Hematopoietic multipotent progenitor cell treated with erythropoietin and hydrocortisone succinate and interleukin-3 and kit ligand, for 17 days (in vitro differentiated cells): ENCODE measurements at regions not wholly inside any gene's neighbourhood (a gene's known extent, or its start where the extent isn't known, plus 50 kb on each side); places are given as distances from the start of the nearest gene placed in this dataset.
"Not testable (repeated sequence)": the region's sequence is repeated elsewhere in the genome, so short reads cannot be mapped to it uniquely, and the experiment has no call there.

ENCODE experiments used
- DNase-seq: peaks from one replicate; pipeline ENCODE4 v3.0.0-alpha.2; 2015; ENCODE audit warnings: low spot score

DNA sequence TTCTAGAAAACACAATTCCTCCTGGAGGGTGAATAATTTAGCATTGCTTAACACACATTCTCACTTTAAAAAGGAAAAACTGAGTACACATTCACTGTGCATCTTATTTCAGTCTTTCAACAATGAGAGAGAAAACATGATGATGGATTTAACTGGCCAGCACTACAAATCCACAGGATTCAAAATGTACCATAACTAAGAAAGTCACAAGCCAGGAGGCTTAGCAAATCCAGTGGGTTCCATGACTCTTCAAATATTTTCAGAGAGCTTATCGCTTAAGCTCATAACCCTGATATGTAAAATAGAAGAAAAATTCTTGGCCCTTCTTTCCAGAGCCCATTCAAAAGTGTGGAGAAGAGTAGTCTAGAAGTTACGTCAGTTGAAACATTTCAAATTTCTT lies 820.3 kb downstream of the LTN1 start:
- DNase-seq = no peak

DNA sequence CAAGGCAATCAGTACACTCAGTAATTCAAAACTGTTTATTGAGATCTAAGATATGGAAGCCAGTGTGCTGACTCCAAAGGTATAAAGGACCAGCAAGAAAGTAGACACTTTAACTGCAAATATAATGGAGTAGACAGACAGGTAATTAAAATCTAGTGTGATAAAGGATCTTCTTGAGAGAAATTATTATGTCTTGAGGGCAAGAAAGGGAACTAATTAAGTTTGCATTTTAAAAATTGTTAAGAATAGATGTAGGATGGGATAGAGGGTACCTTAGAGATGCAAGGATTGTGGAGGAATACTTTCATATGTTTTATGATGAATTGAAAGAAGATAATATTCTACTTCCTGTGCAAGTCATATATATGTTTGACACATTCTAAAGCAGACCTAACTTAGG lies 825.3 kb downstream of the LTN1 start:
- DNase-seq = no peak

DNA sequence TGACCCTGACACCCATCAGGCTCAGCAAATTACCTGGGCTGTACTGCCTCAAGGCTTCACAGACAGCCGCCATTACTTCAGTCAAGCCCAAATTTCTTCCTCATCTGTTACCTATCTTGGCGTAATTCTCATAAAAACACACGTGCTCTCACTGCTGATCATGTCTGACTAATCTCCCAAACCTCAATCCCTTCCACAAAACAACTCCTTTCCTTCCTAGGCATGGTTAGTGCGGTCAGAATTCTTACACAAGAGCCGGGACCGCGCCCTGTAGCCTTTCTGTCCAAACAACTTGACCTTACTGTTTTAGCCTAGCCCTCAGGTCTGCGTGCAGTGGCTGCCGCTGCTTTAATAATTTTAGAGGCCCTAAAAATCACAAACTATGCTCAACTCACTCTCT lies 828.2 kb downstream of the LTN1 start:
- DNase-seq = not testable (repeated sequence)

DNA sequence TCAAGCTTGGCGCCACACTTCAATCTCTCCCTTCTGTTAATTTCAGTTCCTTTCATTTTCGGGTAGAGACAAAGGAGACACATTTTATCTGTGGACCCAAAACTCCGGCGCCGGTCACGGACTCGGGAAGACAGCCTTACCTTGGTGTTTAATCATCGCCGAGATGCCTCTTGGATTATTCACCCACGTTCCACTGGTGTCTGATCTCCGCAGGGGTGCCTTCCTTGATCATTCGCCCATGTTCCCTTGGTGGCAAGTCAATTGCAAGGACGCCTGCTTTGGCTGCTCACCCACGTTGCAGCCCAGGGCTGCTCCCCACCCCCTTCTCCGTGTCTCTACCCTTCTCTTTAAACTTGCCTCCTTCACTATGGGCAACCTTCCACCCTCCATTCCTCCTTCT lies 830.6 kb downstream of the LTN1 start:
- not testable (repeated sequence) for DNase-seq

DNA sequence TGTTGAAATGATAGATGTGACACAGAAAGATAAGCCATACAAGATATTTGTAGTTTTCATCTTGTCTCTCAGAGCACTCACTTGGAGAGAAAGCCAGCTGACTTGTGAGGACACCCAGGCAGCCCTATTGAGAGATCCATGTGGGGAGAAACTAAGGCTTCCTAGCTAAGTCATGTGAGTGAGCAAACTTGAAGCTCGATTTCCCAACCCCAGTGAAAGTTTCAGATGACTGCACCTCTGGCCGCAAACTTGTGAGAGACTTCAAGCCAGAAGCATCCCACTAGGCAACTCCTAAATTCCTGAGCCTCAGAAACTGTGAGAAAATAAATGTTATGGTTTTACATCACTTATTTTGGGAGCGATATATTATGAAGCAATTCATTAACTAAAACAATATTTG lies 832.3 kb downstream of the LTN1 start:
- no peak for DNase-seq

DNA sequence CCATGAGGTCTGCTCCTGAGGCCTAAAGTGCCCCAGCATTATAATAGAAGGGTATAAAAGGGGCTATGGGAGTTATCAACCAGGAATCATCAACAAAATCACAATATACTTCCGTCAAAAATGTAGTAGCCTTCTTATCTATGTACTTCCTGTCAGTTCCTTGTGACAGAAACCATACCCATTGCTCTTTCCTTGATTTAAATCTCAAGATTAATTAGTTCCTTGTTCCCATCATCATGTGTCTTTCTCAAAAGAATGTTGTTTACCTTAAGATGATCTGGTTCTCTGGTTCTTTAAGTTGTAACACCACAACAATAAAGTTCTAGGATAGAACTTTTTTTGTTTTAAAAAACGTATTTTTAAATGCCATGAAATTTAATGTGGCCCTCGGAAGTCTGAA lies 833.3 kb downstream of the LTN1 start:
- no peak for DNase-seq

DNA sequence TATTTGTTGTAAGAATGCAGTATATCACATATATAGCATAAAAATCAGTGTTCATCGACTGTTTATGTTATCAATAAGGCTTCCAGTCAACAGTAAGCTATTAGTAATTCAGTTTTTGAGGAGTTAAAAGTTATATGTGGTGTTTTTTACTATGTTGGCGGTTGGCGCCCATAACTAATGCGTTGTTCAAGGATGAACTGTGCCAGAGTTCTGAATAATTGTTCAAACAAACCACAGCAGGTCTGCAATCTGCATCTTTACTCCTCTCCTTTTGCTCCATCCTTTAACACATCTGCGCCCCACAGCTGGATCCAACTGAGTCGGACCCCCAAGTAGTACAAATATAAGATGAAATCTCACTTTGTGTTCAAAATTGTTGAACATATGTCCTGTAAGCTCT lies 836.1 kb downstream of the LTN1 start:
- DNase-seq = no peak

DNA sequence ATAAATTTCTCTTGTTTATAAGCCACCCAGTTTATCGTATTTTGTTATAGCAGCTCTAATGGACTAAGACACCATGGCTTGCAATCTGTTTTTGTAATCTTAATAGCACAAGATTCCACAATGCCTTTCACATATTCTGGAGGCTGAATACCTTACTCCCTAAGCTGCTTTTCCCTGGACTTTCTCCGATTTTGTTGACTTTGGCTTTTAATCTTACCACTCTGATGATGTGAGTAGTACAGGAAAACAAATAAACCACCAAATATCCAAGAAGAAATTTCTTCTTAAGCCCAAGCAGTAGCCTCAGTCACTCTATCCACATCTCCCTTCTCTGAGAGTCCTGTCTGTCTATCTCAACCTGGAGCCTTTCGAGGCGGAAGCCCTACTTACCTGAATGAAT lies 838.6 kb downstream of the LTN1 start:
- DNase-seq = no peak

DNA sequence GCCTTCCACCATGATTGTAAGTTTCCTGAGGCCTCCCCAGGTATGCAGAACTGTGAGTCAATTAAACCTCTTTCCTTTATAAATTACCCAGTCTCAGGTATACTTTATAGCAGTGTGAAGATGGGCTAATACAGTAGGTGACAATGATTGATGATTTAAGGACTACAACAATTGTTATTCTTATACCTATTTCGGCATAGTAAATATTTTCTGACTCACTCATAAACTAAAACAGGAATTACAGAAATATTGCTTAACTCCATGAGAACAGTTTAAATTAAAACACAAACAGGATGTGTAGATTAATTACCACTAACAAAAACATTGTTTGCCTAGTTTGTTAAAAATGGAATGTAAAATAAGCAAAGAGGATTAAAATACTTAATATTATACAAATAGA lies 839.9 kb downstream of the LTN1 start:
- DNase-seq = no peak

DNA sequence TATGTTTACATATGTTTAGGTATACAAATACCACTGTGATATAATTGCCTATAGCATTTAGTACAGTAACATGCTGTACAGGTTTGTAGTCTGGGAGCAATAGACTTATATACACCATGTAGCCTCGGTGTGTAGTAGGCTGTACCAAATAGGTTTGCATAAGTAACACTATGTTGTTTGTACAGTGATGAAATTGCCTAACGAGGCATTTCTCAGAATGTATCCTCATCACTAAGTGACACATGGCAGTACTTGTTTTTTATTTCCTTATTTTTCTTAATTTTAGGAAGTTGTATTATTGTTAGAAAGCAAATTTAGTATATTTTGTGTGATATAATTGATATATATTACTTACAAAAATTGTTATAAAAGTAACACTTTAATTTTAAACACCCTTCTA lies 840.9 kb downstream of the LTN1 start:
- no peak for DNase-seq

DNA sequence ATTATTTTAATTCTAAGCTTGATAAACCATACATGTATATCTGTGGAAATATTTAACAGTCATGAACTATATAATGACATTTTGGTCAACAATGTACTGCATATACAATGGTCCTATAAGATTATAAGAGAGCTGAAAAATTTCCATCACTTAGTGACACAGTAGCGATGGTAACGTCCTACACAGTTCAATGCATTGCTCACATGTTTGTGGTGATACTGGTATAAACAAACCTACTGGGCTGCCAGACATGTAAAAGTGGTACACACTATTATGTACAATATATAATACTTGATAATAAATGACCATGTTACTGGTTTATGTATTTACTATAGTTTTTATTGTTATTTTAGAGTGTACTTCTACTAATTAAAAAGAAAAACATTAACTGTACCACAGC lies 841.9 kb downstream of the LTN1 start:
- DNase-seq = no peak

DNA sequence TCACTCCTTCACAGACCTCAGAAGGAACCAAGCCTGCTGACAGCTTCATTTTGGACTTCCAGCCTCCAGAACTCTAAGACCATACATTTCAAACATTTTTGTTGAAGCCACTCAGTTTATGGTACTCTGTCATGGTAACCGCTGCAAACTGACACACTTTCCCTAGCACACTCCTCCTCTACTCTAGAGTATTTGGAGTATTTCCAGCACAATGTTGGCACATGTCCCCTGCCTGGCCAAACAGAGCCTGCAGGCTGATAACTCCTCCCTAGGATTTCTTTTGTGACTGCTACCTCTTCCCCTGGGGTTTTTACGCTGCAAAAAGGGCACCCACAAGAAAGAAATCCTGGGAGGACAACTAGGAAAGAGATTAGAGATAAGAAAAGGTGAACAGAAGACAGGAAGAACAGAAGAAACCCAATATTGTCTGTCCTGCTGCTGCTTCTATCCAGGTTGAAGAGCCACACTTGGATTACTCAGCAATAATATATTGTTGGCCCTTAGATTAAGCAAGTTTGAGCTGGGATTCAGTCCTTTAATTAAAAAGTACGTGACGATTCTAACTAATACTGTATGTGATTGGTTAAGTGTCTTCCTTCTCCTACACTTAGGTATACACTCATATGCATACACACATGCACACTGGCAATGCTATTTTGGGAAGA lies 844.1 kb downstream of the LTN1 start:
- no peak for DNase-seq

DNA sequence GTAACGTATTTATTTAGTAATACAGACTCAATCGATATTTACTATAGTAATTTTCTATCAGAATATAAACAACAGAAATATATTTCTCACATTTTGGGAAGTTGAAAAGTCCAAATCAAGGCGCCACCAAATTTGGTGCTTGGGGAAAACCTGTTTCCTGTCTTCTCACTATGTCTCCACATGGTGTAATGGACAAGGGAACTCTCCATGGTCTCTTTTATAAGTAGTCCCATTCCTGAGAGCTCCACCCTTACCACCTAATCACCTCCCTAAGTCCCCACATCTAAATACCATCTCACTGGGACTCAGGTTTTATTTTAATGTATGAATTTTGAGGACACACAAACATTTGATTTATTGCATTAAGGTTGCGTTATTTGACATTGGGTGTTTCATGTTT lies 848.0 kb downstream of the LTN1 start:
- no peak for DNase-seq

DNA sequence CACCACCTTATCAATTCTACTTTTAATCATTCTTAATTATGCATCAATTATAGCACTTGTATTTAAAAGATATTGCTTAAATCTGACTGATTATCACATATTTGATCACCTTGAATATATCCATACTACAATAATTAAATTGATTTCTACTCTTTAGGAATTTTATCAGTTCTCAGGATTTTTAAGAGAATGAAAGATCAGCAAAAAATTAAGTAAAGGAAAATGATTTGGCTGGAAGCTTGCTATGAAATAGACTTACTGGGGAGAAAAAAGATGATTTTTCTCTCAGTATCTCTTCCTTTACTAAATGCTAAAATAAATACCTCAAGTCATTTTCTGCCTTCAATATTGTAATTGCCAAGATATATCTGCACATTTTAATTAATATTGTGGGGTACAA lies 848.6 kb downstream of the LTN1 start:
- no peak for DNase-seq

DNA sequence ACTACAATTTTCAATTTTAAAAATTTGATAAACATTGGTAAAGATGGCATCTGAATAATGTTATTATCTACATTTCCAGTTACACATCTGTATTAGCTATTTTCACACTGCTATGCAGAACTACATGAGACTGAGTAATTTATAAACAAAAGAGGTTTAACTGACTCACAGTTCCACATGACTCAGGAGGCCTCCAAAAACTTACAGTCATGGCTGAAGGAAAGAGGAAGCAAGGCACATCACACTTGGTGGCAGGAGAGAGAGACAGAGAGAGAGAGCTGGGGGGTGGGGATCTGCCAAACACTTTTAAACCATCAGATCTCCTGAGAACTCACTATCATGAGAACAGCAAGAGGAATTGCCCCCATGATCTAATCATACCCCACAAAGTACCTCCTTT lies 850.0 kb downstream of the LTN1 start:
- DNase-seq = no peak

DNA sequence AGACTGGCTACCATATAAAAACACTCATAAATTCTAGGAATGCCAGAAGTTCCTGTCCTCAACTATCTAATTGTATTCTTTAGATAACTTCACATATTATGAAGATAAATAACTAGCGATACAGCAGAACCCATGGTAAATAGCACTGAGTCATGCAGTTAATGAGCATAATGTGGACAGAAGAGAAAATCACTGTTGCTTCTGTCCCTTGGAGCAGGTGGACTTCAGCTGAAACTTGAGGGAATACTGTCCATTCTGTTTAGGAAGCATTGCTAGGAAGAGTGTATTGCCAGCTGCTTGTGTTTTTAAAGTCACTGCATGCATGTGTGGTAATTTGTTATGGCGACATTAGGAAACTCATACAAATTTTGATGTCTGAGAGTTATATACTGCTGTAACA lies 854.4 kb downstream of the LTN1 start:
- DNase-seq = no peak

DNA sequence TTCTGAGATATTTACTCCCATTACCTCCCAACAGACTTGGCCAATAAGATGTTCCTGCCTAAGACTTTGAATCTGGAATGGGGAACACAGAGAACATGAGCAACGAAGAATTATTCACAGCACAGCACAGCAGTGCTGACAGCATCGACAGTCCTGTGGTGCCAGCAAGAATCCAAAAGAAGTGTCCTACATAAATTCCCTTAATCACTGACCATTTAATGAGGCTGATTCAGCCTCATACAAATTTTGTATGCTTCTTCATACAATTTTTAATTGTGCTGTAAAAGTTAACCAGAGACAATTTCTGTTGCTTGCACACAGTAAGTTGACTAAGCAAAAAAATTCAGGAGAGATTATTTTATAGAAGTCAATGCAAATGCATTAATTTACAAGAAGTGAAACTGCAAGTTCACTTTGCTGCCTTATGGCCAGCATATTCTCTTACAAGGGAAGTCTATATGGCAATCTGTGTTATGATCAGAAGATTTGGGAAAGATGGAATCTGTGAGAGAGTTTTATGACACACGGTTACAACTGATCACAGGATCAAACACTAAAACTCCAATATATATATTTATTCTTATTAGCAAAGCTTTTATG lies 855.9 kb downstream of the LTN1 start:
- DNase-seq = no peak

DNA sequence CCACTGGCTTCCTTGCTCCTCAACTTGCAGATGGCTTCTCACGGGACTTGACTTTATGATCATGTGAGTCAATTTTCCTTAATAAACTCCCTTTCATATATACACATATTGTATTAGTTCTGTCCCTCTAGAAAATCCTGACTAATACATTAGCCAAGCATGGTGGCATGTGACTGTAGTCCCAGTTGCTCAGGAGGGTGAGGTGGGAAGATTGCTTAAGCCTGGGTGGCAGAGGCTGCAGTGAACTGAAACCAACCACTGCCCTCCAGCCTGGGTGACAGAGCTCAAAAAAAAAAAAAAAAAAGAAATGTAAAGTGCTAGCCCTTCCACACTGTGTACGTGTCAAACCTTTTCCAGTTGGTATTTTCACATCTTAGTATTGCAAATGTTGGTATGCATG lies 857.0 kb downstream of the LTN1 start:
- DNase-seq = no peak

DNA sequence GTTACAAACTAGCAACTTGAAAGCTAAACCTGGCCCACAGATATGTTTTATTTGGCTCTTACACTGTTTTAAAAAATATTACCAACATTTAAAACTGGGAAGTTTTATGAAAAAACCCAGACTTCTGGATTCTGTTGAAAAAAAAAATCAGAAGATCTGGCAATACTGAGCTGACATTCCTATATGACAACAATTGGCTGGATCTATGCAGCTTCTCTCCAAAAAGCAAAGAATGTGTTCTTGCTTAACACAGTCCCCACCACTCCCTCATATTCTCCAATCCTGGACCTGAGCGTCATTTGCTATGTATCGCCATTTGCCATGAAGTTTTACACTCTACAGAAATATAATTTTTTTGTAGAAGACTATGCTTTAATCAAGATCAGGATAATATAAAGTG lies 859.6 kb downstream of the LTN1 start:
- no peak for DNase-seq

DNA sequence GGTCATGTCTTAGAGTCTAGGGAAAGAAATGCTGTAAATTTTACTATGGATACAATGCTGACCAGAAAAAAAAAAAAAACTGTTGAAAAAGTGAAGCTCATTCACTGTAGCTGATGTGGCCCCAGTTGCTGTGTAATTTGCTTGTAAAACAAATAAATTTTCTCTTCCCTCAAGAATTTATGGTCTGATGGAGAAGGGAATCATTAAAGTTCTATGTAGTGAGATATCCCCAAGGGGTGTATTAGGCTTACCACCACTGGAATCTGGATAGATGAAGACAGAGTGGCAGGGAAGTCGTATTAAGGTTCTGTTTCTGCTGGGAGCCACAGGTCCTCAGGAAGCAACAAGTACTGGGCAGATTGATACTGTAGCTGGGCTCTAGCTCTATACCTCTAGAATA lies 860.0 kb downstream of the LTN1 start:
- no peak for DNase-seq

DNA sequence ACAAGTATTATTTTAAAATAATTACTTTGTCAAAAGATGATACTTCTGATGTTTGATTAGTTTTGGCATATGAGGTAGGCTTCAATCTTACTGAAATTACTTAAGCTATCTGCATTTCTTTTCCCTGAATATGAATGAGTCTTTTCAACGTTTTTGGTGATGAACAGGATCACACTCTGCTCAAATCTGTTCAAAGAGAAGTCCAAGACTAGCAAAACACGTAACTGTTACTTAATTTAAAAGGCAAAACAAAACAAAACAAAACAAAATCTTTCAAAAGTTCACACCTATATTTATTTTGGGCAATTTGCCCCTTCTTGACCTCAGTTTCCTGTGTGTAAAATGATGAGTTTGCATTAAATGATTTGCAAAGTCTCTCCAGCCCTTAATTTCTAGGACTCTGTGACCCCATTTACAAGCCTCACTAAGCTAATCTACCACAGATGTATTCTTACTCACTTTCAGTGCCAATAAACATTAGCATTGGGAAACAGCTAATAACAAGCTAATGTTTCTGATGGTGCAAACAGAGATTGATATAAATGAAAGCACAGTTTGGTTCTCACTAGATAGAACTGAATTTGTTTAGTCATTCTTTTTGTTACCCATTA lies 865.4 kb downstream of the LTN1 start:
- DNase-seq = no peak

DNA sequence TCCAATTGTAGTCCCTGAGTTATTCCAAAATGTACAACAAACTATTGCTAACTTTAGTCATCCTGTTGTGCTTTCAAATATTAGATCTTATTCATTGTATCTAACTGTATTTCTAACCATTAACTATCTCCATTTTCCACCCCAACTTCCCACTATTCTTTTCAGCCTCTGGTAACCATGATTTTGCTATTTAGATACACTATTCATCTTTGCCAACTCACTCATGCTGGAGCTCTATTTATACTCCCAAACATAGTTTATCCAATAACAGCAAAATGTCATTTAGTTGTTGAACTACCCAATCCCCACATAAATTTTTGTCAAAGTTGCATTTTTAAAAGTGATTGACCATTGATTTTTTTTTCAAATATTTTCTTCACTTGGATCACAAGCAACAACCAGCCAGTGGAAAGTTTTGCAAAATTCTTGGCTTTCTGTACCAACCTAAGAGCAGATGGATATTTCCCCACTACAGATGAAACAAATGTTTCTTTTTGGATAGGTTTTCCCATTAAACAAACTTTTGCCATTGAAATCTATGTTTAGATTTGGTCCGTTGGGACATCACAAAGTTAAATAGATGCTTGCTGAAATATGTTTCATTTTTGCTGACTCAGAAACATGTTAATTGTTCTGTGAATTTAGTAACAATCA lies 866.0 kb downstream of the LTN1 start:
- DNase-seq = no peak

DNA sequence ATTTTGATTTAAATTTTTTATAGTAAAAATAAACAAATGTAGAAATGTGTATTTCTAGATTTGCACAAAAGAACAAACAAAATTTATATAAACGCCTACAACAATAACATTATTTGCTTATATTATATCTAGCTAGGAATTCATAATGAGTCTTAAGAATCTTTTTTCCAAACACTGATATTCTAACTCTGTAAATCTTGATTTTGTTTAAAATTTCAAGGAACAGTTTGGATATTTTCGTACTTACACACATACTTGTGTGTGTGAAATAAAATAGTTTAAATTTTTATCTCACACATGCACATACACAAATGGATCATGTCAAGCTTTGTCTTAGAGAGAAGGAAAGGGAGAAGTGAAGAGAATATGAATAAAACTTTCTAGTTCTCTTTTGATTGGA lies 868.1 kb downstream of the LTN1 start:
- DNase-seq = no peak

DNA sequence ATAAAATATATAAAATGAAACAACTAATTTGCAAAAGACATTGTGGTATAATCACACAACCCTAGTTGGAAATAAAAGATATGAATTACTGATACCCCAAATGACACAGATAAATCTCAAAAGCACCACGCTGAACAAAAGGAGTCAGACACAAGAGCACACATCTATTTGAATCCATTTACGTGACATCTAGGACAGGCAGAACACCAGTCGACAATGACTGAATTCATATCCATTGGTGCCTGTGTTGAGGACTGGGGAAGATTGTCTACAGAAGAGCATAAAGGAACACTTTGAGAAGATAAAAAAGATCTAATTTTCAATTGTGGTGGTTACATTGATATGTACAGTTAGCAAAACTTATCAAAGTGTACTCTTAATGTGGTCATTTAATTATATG lies 874.1 kb downstream of the LTN1 start:
- no peak for DNase-seq
